CD14-positive monocyte (primary cell): ENCODE measurements at regions not wholly inside any gene's neighbourhood (a gene's known extent, or its start where the extent isn't known, plus 50 kb on each side); places are given as distances from the start of the nearest gene placed in this dataset.

ENCODE experiments used
- DNase-seq, 3 donors: peaks; one replicate each; pipeline ENCODE4 v3.0.0-alpha.2; 2011 to 2022
- H2AFZ ChIP-seq: 2 replicates; pipeline ENCODE4 v1.6.0; 2012; ENCODE audit warnings: mild to moderate bottlenecking, low read depth, low read length, inconsistent platforms; ENCODE audit not compliant: insufficient read depth, poor library complexity, severe bottlenecking
- H3K27ac ChIP-seq, 2 donors: 1 replicate in 1 of 2; 2 replicates in 1 of 2; pipeline ENCODE4 v1.5.1; 2012 to 2013; ENCODE audit warnings: low read length in 2 of 2, control low read depth in 1 of 2, inconsistent platforms in 1 of 2, low read depth in 1 of 2, mild to moderate bottlenecking in 1 of 2
- H3K27me3 ChIP-seq, 2 donors: one replicate each; pipeline versions ENCODE4 v1.6.0 to v1.6.1; 2011 to 2013; ENCODE audit warnings: low read length in 2 of 2; ENCODE audit not compliant: control insufficient read depth in 2 of 2, insufficient read depth in 2 of 2
- H3K36me3 ChIP-seq, 2 donors: replicated peaks in 1 of 2; 1 replicate in 1 of 2; 2 replicates in 1 of 2; pipeline versions ENCODE4 v1.5.1 to v1.6.1; 2012 to 2013; ENCODE audit warnings: low read length in 2 of 2, control low read depth in 1 of 2, inconsistent platforms in 1 of 2, mild to moderate bottlenecking in 1 of 2; ENCODE audit not compliant: insufficient read depth in 2 of 2, control insufficient read depth in 1 of 2
- H3K4me1 ChIP-seq, 2 donors: 1 replicate in 1 of 2; 2 replicates in 1 of 2; pipeline versions ENCODE4 v1.5.1 to v1.6.1; 2012 to 2013; ENCODE audit warnings: low read length in 2 of 2, control low read depth in 1 of 2, inconsistent platforms in 1 of 2, mild to moderate bottlenecking in 1 of 2, moderate library complexity in 1 of 2; ENCODE audit not compliant: insufficient read depth in 2 of 2, control insufficient read depth in 1 of 2
- H3K4me2 ChIP-seq: replicated peaks from 2 replicates; pipeline ENCODE3; 2012; ENCODE audit warnings: low read length, moderate library complexity, mild to moderate bottlenecking; ENCODE audit not compliant: poor library complexity, severe bottlenecking; ENCODE audit errors: extremely low read depth
- H3K4me3 ChIP-seq, 3 experiments: fragments of 200-600 bp in 1 of 3; sonication (generic) in 1 of 3; replicated peaks in 1 of 3; 1 replicate in 2 of 3; 2 replicates in 1 of 3; pipeline ENCODE4 v1.5.1; 2011 to 2013; ENCODE audit warnings: low read length in 3 of 3, mild to moderate bottlenecking in 3 of 3, control low read depth in 2 of 3, low read depth in 2 of 3, inconsistent platforms in 1 of 3, moderate library complexity in 1 of 3
- H3K79me2 ChIP-seq: 2 replicates; pipeline ENCODE4 v1.6.0; 2012; ENCODE audit warnings: mild to moderate bottlenecking, control low read depth, inconsistent platforms, low read length, moderate library complexity; ENCODE audit not compliant: insufficient read depth
- H3K9ac ChIP-seq: 2 replicates; pipeline ENCODE4 v1.6.0; 2017; ENCODE audit warnings: low read length, mild to moderate bottlenecking; ENCODE audit not compliant: insufficient read depth, poor library complexity, severe bottlenecking
- H3K9me3 ChIP-seq, 2 donors: replicated peaks in 1 of 2; 1 replicate in 1 of 2; 2 replicates in 1 of 2; pipeline versions ENCODE4 v1.5.1 to v1.6.1; 2012 to 2013; ENCODE audit warnings: low read length in 2 of 2, control low read depth in 1 of 2; ENCODE audit not compliant: control insufficient read depth in 1 of 2, insufficient read depth in 1 of 2
- H4K20me1 ChIP-seq: 2 replicates; pipeline ENCODE4 v1.6.0; 2012; ENCODE audit warnings: mild to moderate bottlenecking, low read length, control low read depth, moderate library complexity; ENCODE audit not compliant: insufficient read depth
- H3K27ac Mint-ChIP-seq, 7 donors: one replicate each; pipeline ENCODE4 v1.8.0; 2020; ENCODE audit warnings: mild to moderate bottlenecking in 7 of 7, mixed read lengths in 7 of 7, moderate library complexity in 6 of 7, inconsistent platforms in 2 of 7
- H3K27me3 Mint-ChIP-seq, 3 donors: one replicate each; pipeline ENCODE4 v1.8.0; 2021 to 2022; ENCODE audit warnings: low read depth in 3 of 3, mild to moderate bottlenecking in 3 of 3, mixed read lengths in 3 of 3, moderate library complexity in 3 of 3, inconsistent platforms in 1 of 3
- H3K36me3 Mint-ChIP-seq, 2 donors: one replicate each; pipeline ENCODE4 v1.8.0; 2020; ENCODE audit warnings: mixed read lengths in 2 of 2, inconsistent platforms in 1 of 2, mild to moderate bottlenecking in 1 of 2
- H3K4me1 Mint-ChIP-seq: one replicate; pipeline ENCODE4 v1.8.0; 2020; ENCODE audit warnings: mild to moderate bottlenecking, mixed read lengths
- H3K4me3 Mint-ChIP-seq, 2 donors: one replicate each; pipeline ENCODE4 v1.8.0; 2020; ENCODE audit warnings: mild to moderate bottlenecking in 2 of 2, mixed read lengths in 2 of 2, moderate library complexity in 1 of 2
- H3K9me3 Mint-ChIP-seq, 7 donors: one replicate each; pipeline ENCODE4 v1.8.0; 2020 to 2022; ENCODE audit warnings: mixed read lengths in 7 of 7, mild to moderate bottlenecking in 6 of 7, moderate library complexity in 6 of 7, inconsistent platforms in 2 of 7
- CTCF ChIP-seq: fragments of 200-600 bp; IDR thresholded peaks from one replicate; pipeline ENCODE4 v1.8.0; 2022; ENCODE audit warnings: antibody characterized with exemption, mild to moderate bottlenecking
- WGBS: methylation state at CpG from one replicate; pipeline ENCODE4 v1.1.5; 2013; ENCODE audit warnings: missing lambda C conversion rate; ENCODE audit not compliant: insufficient coverage; 5-methylcytosine and 5-hydroxymethylcytosine counted together
- intact Hi-C, 2 donors: fragments of 100-400 bp; cut with micrococcal nuclease; formaldehyde crosslinking; loops; one replicate each; pipeline versions ENCODE4 v1.15.0 to v1.15.1; 2023

- Mint-ChIP-seq H3K36me3 (no peaks in the 10 kb centered on the region), H3K27me3 (peaks cover 2 to 3% (median 2%) of the 10 kb centered on the region in 3 donors), H3K27ac (no peak overlapping the region), H3K4me1 (no peaks in the 10 kb centered on the region), H3K4me3 (no peak overlapping the region), H3K9me3 (peaks cover 5 to 11% (median 9%) of the 10 kb centered on the region in 7 donors)
- Histone ChIP-seq H2AFZ (no peak overlapping the region), H3K9ac (no peak overlapping the region), H3K79me2 (no peaks in the 10 kb centered on the region), H3K4me2 (no peak overlapping the region), H3K4me1 (no peaks in the 10 kb centered on the region), H3K36me3 (no peaks in the 10 kb centered on the region), H4K20me1 (no peaks in the 10 kb centered on the region), H3K4me3 (no peak overlapping the region), H3K27ac (no peak overlapping the region), H3K27me3 (no peaks in the 10 kb centered on the region), H3K9me3 (no peaks in the 10 kb centered on the region)
- intact Hi-C loops, result no loop called here
- TF ChIP-seq CTCF, result no peak
- DNase-seq, result no peak
- WGBS, result 97% methylated on average over 27 of the region's 27 CpGs
Measured at GRCh38 chr6:4191271-4191721, 55.9 kb upstream of the ECI2 start.

DNA sequence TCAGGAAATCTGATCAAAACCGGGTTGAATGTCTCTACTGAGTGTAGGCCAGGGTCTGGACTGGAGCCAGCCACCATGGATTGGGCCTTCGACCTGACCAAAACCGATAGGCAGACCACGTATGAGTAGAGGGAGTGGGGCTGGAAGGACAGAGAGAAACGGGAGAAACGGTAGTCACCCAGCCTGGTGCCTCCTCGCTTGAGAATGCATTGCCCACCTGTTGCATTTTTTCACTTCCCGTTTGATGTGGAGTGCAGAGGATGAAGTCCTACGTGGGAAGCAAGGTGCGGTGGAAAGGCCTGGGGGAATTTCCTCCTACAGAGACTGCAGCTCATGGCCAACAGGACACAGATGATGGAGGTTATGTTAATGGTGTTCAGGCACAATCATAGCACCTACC is 53.9 kb upstream of the ECI2 start:
- Histone ChIP-seq H3K79me2 (no peaks in the 10 kb centered on the region), H2AFZ (no peak overlapping the region), H3K4me2 (no peak overlapping the region), H3K9me3 (no peaks in the 10 kb centered on the region), H3K9ac (no peak overlapping the region), H3K27ac (no peak overlapping the region), H3K4me3 (no peak overlapping the region), H4K20me1 (no peaks in the 10 kb centered on the region), H3K36me3 (no peaks in the 10 kb centered on the region), H3K27me3 (no peaks in the 10 kb centered on the region), H3K4me1 (no peaks in the 10 kb centered on the region)
- WGBS, result 86% methylated on average over 9 of the region's 10 CpGs
- H3K27me3 Mint-ChIP-seq, result peaks cover 1 to 2% (median 2%) of the 10 kb centered on the region in 3 donors
- H3K36me3 Mint-ChIP-seq, result no peaks in the 10 kb centered on the region
- intact Hi-C loops, result no loop called here
- H3K9me3 Mint-ChIP-seq, result peaks cover 5 to 12% (median 9%) of the 10 kb centered on the region in 7 donors
- no peaks in the 10 kb centered on the region for H3K4me1 Mint-ChIP-seq
- no peak for TF ChIP-seq CTCF
- DNase-seq, result no peak
- no peak overlapping the region for H3K4me3 Mint-ChIP-seq
- no peak overlapping the region for H3K27ac Mint-ChIP-seq
